LNCaP clone FGC (cell line): ENCODE measurements at regions not wholly inside any gene's neighbourhood (a gene's known extent, or its start where the extent isn't known, plus 50 kb on each side); places are given as distances from the start of the nearest gene placed in this dataset.
"Not testable (repeated sequence)": the region's sequence is repeated elsewhere in the genome, so short reads cannot be mapped to it uniquely, and the experiment has no call there.

Experiments
- DNase-seq: peaks from one replicate; pipeline ENCODE4 v3.0.0-alpha.2; 2011; ENCODE audit warnings: low read depth
- H3K4me3 ChIP-seq: 2 replicates; pipeline ENCODE4 v1.5.1; 2011; ENCODE audit warnings: mild to moderate bottlenecking, low read depth, low read length, control low read depth
- TF ChIP-seq, protein P1 (sequence below): IDR thresholded peaks from 2 replicates; pipeline ENCODE4 v1.5.1; 2012; ENCODE audit warnings: mild to moderate bottlenecking; ENCODE audit not compliant: control insufficient read depth, insufficient read depth; ENCODE audit errors: extremely low read depth

DNA sequence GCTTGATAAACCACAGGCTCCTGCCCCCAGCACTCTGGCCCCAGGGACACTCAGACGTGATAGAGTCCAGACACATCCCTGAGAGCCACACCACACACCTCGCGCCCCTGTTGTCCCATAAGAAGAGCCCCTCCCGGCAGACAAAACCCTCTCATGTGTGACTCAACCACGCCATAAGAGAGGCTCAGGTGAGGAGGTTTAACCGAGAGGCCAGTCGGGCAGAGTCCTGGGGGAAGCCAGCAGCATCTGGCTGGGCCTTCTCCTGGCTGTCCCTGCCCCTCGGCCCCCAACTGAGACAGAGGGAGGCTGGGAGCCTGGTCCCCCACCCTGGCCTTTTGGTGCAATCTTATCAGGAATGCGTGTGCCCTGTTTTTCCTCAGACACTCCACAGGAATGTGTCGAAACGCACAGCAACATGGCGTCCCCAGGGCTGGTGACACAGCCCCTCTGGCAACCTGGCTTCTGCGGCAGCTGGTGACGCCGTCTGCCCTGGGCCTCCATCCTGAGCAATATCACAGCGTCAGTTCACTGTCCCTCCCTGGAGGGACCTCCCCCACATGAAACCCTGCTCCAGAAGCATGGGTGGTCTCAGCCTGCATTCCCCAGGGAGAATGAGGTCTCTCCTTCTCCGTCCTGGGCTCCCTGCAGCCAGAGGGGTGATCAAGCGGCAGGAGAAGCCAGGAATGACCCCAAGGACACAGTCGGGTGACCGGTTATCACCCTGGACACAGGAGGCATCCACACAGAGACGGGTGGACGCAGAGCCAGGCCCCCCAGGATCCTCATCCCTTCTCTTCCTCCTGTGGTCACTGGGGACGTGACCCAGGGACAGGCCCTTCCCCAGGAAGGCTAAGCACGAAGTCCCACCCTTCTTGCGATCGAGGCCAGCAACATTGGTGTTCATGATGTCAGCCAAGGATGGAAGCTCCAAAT is 156.6 kb upstream of the AFDN start:
- no peak overlapping the region for H3K4me3 ChIP-seq
- DNase-seq, result no peak
- TF ChIP-seq, protein P1, sequence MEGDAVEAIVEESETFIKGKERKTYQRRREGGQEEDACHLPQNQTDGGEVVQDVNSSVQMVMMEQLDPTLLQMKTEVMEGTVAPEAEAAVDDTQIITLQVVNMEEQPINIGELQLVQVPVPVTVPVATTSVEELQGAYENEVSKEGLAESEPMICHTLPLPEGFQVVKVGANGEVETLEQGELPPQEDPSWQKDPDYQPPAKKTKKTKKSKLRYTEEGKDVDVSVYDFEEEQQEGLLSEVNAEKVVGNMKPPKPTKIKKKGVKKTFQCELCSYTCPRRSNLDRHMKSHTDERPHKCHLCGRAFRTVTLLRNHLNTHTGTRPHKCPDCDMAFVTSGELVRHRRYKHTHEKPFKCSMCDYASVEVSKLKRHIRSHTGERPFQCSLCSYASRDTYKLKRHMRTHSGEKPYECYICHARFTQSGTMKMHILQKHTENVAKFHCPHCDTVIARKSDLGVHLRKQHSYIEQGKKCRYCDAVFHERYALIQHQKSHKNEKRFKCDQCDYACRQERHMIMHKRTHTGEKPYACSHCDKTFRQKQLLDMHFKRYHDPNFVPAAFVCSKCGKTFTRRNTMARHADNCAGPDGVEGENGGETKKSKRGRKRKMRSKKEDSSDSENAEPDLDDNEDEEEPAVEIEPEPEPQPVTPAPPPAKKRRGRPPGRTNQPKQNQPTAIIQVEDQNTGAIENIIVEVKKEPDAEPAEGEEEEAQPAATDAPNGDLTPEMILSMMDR, result no peak

DNA sequence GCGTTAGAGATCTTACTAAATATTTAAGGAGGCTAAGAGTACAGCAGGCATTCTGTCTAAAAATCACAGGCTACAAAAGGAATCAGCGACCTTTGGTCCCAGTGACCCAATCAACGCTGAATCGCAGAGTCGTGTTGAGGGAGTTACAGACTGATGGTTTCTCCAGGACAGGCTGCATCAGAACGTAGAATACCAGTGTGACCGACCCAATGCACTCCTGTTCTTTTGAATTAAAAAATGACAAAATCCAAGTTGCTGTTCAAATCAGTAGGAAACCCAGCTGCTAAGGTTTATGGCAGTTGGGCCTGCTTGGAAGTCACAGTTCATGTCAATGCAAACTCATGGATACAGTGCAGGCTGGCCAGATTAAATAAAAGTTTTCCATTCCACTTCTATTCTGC is 155.8 kb upstream of the AFDN start:
- no peak for DNase-seq
- H3K4me3 ChIP-seq, result no peak overlapping the region
- TF ChIP-seq, protein P1, result no peak

DNA sequence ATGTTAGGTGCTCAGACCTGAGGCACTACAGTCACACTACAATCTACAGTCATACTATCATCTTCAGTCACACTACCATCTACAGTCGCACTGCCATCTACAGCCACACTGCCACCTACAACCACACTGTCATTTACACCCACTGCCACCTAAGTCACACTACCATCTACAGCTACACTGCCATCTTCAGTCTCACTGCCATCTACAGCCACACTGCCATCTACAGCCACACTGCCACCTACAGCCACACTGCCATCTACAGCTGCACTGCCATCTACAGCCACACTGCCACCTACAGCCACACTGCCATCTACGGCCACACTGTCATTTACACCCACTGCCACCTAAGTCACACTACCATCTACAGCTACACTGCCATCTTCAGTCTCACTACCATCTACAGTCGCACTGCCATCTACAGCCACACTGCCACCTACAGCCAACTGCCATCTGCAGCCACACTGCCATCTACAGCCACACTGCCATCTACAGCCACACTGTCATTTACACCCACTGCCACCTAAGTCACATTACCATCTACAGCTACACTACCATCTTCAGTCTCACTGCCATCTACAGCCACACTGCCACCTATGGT is 155.2 kb upstream of the AFDN start:
- TF ChIP-seq, protein P1, result peak; percentile 23; the same call in 1 of the 2 replicates
- not testable (repeated sequence) for DNase-seq, H3K4me3 ChIP-seq

DNA sequence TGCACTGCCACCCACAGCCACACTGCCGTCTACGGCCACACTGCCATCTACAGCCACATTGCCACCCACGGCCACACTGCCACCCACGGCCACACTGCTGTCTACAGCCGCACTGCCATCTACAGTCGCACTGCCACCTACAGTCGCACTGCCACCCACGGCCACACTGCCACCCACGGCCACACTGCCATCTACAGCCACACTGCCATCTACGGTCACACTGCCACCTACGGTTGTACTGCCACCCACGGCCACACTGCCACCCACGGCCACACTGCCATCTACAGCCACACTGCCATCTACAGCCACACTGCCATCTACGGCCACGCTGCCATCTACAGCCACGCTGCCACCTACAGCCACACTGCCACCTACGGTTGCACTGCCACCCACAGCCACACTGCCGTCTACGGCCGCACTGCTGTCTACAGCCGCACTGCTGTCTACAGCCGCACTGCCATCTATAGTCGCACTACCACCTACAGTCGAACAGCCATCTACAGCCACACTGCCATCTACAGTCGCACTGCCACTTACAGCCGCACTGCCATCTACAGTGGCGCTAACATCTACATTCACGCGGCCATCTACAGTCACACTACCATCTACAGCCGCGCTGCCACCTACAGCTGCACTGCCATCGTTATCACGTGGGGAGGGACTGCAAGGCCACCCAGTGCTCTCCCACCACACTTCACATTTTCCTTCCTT is 154.6 kb upstream of the AFDN start:
- TF ChIP-seq, protein P1, result no peak
- no peak for DNase-seq
- no peak overlapping the region for H3K4me3 ChIP-seq

DNA sequence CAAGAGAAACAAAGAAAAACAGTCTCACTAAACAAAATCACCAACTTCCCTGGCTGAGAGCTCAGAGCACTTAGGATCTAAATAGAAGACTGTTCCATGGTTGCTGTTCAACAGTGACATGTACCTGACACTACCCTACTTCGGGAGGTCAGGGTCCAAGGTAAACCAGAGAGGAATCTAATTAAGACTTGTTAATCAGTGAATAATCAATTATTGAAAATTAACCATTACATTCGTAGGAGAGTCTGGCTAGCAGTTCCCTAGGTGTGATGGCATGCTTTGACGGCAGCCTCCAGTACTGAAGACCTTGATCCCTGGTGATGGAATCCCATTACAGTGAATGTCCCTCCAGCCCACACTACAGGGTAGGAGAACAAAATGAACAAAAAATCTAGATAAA is 154.0 kb upstream of the AFDN start:
- no peak overlapping the region for H3K4me3 ChIP-seq
- TF ChIP-seq, protein P1, result no peak
- DNase-seq, result no peak

DNA sequence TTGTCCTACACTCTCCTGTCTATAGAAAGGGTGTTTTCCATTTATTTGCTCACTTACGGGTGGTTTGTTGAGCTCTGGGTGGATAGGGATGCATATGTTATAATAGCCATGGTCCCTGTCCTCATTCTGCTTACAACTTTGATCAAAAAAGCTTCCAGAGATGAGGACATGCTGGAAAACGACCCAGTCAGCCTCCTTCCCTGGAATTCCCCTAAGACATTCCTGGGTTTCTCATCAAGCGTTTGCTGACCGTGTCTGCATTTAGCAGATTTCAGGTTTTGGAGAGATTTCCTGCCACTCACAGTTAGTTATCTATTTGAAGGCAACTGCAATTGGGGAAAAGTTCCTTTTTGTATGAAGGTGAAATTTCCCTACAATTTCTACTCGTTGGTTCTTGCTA is 152.8 kb upstream of the AFDN start:
- no peak for DNase-seq
- H3K4me3 ChIP-seq, result no peak overlapping the region
- TF ChIP-seq, protein P1, result no peak
